Activated CD4-positive, alpha-beta T cell treated with anti-CD3 and anti-CD28 coated beads, Interleukin-2, amount 50 U/mL, for 24 hours (primary cell): ENCODE measurements at regions not wholly inside any gene's neighbourhood (a gene's known extent, or its start where the extent isn't known, plus 50 kb on each side); places are given as distances from the start of the nearest gene placed in this dataset.
A peak's percentile ranks its signal among the peaks of the same experiment; 100 is the strongest.

ENCODE experiments used
- DNase-seq, 2 donors: peaks; one replicate each; pipeline ENCODE4 v3.0.0-alpha.2; 2020; ENCODE audit warnings: low read depth in 1 of 2, low spot score in 1 of 2

- DNase-seq: no peak
Measured at GRCh38 chr2:16615687-16616615, 49.7 kb downstream of the CYRIA start.

- no peak for DNase-seq
Measured at GRCh38 chr2:16615246-16615645, 50.4 kb downstream of the CYRIA start.

- no peak for DNase-seq
Measured at GRCh38 chr2:16614314-16614860, 51.2 kb downstream of the CYRIA start.

- no peak for DNase-seq
Measured at GRCh38 chr2:16613539-16614011, 52.1 kb downstream of the CYRIA start.

- DNase-seq: no peak
Measured at GRCh38 chr2:16612490-16612889, 53.1 kb downstream of the CYRIA start.

- DNase-seq: no peak
Measured at GRCh38 chr2:16609786-16610185, 55.8 kb downstream of the CYRIA start.

- peak; percentile 84 to 87 for DNase-seq
Measured at GRCh38 chr2:16608661-16609643, 56.7 kb downstream of the CYRIA start.

GRCh38 chr2:16607301-16607700 is 58.3 kb downstream of the CYRIA start:
- DNase-seq: no peak

- no peak for DNase-seq
Measured at GRCh38 chr2:16604236-16604635, 61.4 kb downstream of the CYRIA start.

- DNase-seq: no peak
Measured at GRCh38 chr2:16591370-16591933, 74.2 kb downstream of the CYRIA start.

- DNase-seq: no peak
Measured at GRCh38 chr2:16589465-16589864, 76.2 kb downstream of the CYRIA start.

GRCh38 chr2:16588565-16588964 is 77.1 kb downstream of the CYRIA start:
- no peak for DNase-seq

- no peak for DNase-seq
Measured at GRCh38 chr2:16587601-16588000, 78.0 kb downstream of the CYRIA start.

GRCh38 chr2:16584824-16585540 is 80.7 kb downstream of the CYRIA start:
- no peak for DNase-seq

- no peak for DNase-seq
Measured at GRCh38 chr2:16584084-16584483, 81.5 kb downstream of the CYRIA start.

- no peak for DNase-seq
Measured at GRCh38 chr2:16581241-16581640, 84.4 kb downstream of the CYRIA start.

- DNase-seq: no peak
Measured at GRCh38 chr2:16578081-16578480, 87.6 kb downstream of the CYRIA start.

- no peak for DNase-seq
Measured at GRCh38 chr2:16570516-16570915, 95.1 kb downstream of the CYRIA start.

GRCh38 chr2:16568998-16569784 is 96.4 kb downstream of the CYRIA start:
- no peak for DNase-seq

GRCh38 chr2:16566701-16567100 is 98.9 kb downstream of the CYRIA start:
- no peak for DNase-seq
